Glutamatergic neuron (in vitro differentiated cells): ENCODE measurements at regions not wholly inside any gene's neighbourhood (a gene's known extent, or its start where the extent isn't known, plus 50 kb on each side); places are given as distances from the start of the nearest gene placed in this dataset.
A peak's percentile ranks its signal among the peaks of the same experiment; 100 is the strongest.

ENCODE experiments used
- DNase-seq: peaks from one replicate; pipeline ENCODE4 v3.0.0; 2022
- H3K27ac Mint-ChIP-seq: one replicate; pipeline ENCODE4 v1.8.0; 2020; ENCODE audit warnings: mild to moderate bottlenecking, mixed read lengths, inconsistent platforms; ENCODE audit not compliant: unreplicated experiment
- H3K27me3 Mint-ChIP-seq: one replicate; pipeline ENCODE4 v1.8.0; 2020; ENCODE audit warnings: mild to moderate bottlenecking, moderate library complexity, mixed read lengths, inconsistent platforms; ENCODE audit not compliant: unreplicated experiment
- H3K36me3 Mint-ChIP-seq: one replicate; pipeline ENCODE4 v1.8.0; 2020; ENCODE audit warnings: mild to moderate bottlenecking, mixed read lengths, inconsistent platforms; ENCODE audit not compliant: unreplicated experiment
- H3K4me1 Mint-ChIP-seq: one replicate; pipeline ENCODE4 v1.8.0; 2020; ENCODE audit warnings: mild to moderate bottlenecking, low read depth, mixed read lengths, inconsistent platforms; ENCODE audit not compliant: unreplicated experiment
- H3K4me3 Mint-ChIP-seq: one replicate; pipeline ENCODE4 v1.8.0; 2020; ENCODE audit warnings: mild to moderate bottlenecking, mixed read lengths, inconsistent platforms; ENCODE audit not compliant: unreplicated experiment
- H3K9me3 Mint-ChIP-seq: one replicate; pipeline ENCODE4 v1.8.0; 2020; ENCODE audit warnings: mild to moderate bottlenecking, moderate library complexity, mixed read lengths, inconsistent platforms; ENCODE audit not compliant: unreplicated experiment
- CTCF ChIP-seq: fragments of 200-600 bp; sonication (generic); IDR thresholded peaks from one replicate; pipeline ENCODE4 v1.5.0; 2021; ENCODE audit not compliant: partially characterized antibody, unreplicated experiment

GRCh38 chr20:51228763-51229162, 205.9 kb upstream of the KCNG1 start:
- no peaks in the 10 kb centered on the region for H3K36me3 Mint-ChIP-seq
- H3K4me3 Mint-ChIP-seq: no peak overlapping the region
- H3K27me3 Mint-ChIP-seq: peaks cover 8% of the 10 kb centered on the region
- no peak for DNase-seq
- TF ChIP-seq CTCF: no peak
- no peaks in the 10 kb centered on the region for H3K4me1 Mint-ChIP-seq
- H3K27ac Mint-ChIP-seq: no peak overlapping the region
- peaks cover 2% of the 10 kb centered on the region for H3K9me3 Mint-ChIP-seq

DNA sequence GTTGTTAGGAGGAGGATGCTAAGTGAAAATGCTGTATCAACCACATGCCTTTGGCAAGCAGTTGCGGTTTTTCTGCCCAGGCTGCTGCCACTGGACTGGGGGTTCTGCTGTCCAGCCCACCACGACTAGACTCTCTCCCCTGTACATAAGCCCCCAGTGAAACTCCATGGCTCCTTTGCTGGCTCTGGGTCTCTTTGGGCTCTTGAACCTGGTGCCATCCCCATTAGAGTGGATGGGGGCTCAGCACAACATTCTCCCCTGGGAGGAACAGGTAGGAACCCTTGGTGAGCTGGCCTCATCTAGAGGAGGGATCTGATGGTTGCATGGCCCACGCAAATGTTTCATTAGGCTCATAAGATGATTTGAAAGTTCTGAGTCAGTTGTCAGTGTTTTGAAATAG, 204.8 kb upstream of the KCNG1 start:
- H3K9me3 Mint-ChIP-seq: peaks cover 2% of the 10 kb centered on the region
- H3K36me3 Mint-ChIP-seq: no peaks in the 10 kb centered on the region
- no peak overlapping the region for H3K27ac Mint-ChIP-seq
- H3K4me3 Mint-ChIP-seq: no peak overlapping the region
- no peak for DNase-seq
- H3K27me3 Mint-ChIP-seq: peaks cover 8% of the 10 kb centered on the region
- no peaks in the 10 kb centered on the region for H3K4me1 Mint-ChIP-seq
- TF ChIP-seq CTCF: no peak

GRCh38 chr20:51223183-51223720, 200.3 kb upstream of the KCNG1 start:
- no peak overlapping the region for H3K27ac Mint-ChIP-seq
- no peaks in the 10 kb centered on the region for H3K4me1 Mint-ChIP-seq
- no peak for DNase-seq
- no peak for TF ChIP-seq CTCF
- peaks cover 3% of the 10 kb centered on the region for H3K36me3 Mint-ChIP-seq
- H3K4me3 Mint-ChIP-seq: no peak overlapping the region
- peaks cover 6% of the 10 kb centered on the region for H3K9me3 Mint-ChIP-seq
- peaks cover 8% of the 10 kb centered on the region for H3K27me3 Mint-ChIP-seq

GRCh38 chr20:51221791-51222408, 199.0 kb upstream of the KCNG1 start:
- Mint-ChIP-seq H3K4me1 (no peaks in the 10 kb centered on the region), H3K9me3 (peaks cover 9% of the 10 kb centered on the region), H3K27me3 (peaks cover 8% of the 10 kb centered on the region), H3K27ac (no peak overlapping the region), H3K4me3 (no peak overlapping the region), H3K36me3 (peaks cover 10% of the 10 kb centered on the region)
- DNase-seq: peak; percentile 28
- TF ChIP-seq CTCF: no peak

GRCh38 chr20:51221103-51221502, 198.2 kb upstream of the KCNG1 start:
- no peaks in the 10 kb centered on the region for H3K4me1 Mint-ChIP-seq
- TF ChIP-seq CTCF: no peak
- no peak overlapping the region for H3K27ac Mint-ChIP-seq
- H3K27me3 Mint-ChIP-seq: peaks cover 8% of the 10 kb centered on the region
- peaks cover 16% of the 10 kb centered on the region for H3K36me3 Mint-ChIP-seq
- DNase-seq: no peak
- H3K9me3 Mint-ChIP-seq: peaks cover 11% of the 10 kb centered on the region
- H3K4me3 Mint-ChIP-seq: no peak overlapping the region
